ENCODE measurements at regions not wholly inside any gene's neighbourhood (a gene's known extent, or its start where the extent isn't known, plus 50 kb on each side); places are given as distances from the start of the nearest gene placed in this dataset.

- no peak for FAIRE-seq
Observed at GRCh38 chr5:102554082-102554481, 55.3 kb upstream of the SLCO6A1 start.

More at GRCh38 chr5:102554082-102554481, 55.3 kb upstream of the SLCO6A1 start:
- Histone ChIP-seq H3K4me3 (no peak overlapping the region), H3K36me3 (ENCODE audit: control insufficient read depth in 2 of 2, insufficient read depth in 2 of 2, low read length in 1 of 2) (no peaks in the 10 kb centered on the region), H3K9me3 (replicated peaks; ENCODE audit: control insufficient read depth, insufficient read depth, low read length) (no peaks in the 10 kb centered on the region), H3K27me3 (replicated peaks in 1 of 2; ENCODE audit: control insufficient read depth in 2 of 2, insufficient read depth in 2 of 2, low read length in 1 of 2) (no peaks in the 10 kb centered on the region), H4K20me1 (ENCODE audit: control insufficient read depth, insufficient read depth) (no peaks in the 10 kb centered on the region), H2AFZ (ENCODE audit: control insufficient read depth, low read depth, low read length) (no peak overlapping the region), H3K4me1 (ENCODE audit: control insufficient read depth, insufficient read depth, low read length) (no peaks in the 10 kb centered on the region), H3K27ac (ENCODE audit: control insufficient read depth, insufficient read depth) (no peak overlapping the region), H3K79me2 (ENCODE audit: control insufficient read depth, insufficient read depth, low read length) (no peaks in the 10 kb centered on the region), H3K4me2 (ENCODE audit: control insufficient read depth, insufficient read depth) (no peak overlapping the region), H3K9ac (ENCODE audit: control insufficient read depth, insufficient read depth, low read length) (no peak overlapping the region)
- no peak for TF ChIP-seq MEF2A (IDR thresholded peaks at IDR 0.05; ENCODE audit: insufficient read depth, low read depth, low read length)
- no peak for TF ChIP-seq ZBTB40 (IDR thresholded peaks at IDR 0.05; ENCODE audit: borderline replicate concordance)
- TF ChIP-seq MAX (IDR thresholded peaks at IDR 0.05; ENCODE audit: low read depth, low read length): no peak
- TF ChIP-seq SIN3A (IDR thresholded peaks at IDR 0.05; ENCODE audit: low read depth, low read length): no peak
- TF ChIP-seq BCL11A (IDR thresholded peaks at IDR 0.05; ENCODE audit: low read depth, low read length): no peak
- TF ChIP-seq ETV6 (conservative IDR thresholded peaks at IDR 0.05 in 1 of 2, IDR thresholded peaks at IDR 0.05 in 1 of 2; ENCODE audit: borderline replicate concordance in 1 of 2, low read depth in 1 of 2): no peak
- no peak for TF ChIP-seq SMAD5 (IDR thresholded peaks at IDR 0.05; ENCODE audit: low read depth)
- TF ChIP-seq CREB1 (IDR thresholded peaks at IDR 0.05; ENCODE audit: low read depth): no peak
- no peak for TF ChIP-seq POLR2A (IDR thresholded peaks at IDR 0.05; ENCODE audit: low read depth, low read length)
- TF ChIP-seq IRF5 (IDR thresholded peaks at IDR 0.05; ENCODE audit: borderline replicate concordance): no peak
- no peak for TF ChIP-seq PBX3 (IDR thresholded peaks at IDR 0.05; ENCODE audit: insufficient replicate concordance, low read depth, low read length)
- in situ Hi-C loops (cut with MboI) (no loop called here), intact Hi-C loops (cut with micrococcal nuclease; ENCODE audit: unreplicated experiment) (no loop called here)
- WGBS (ENCODE audit: insufficient coverage, insufficient replicate concordance, low lambda C conversion rate, missing lambda C conversion rate): 7% methylated on average over 2 of the region's 2 CpGs
- ChIA-PET POLR2A (no interaction called here), RAD21 (ENCODE audit: unreplicated experiment) (no interaction called here), CTCF (interaction anchor here (1.4 to 1.7 kb wide), 3 partner anchors 9 to 16 kb away, joined by 4 to 5 read pairs (median 4); no protein-coding TSS in a partner anchor), SMC1A (ENCODE audit: uncharacterized antibody, unreplicated experiment) (no interaction called here)
- no TSS peak for BruUV-seq (replicated peaks)
- no peak for ATAC-seq
- DNase-seq (ENCODE audit: low read depth, low spot score): no peak

Measured in GM12878 (cell line).